Right lobe of liver (tissue), 6 donors: ENCODE measurements at regions not wholly inside any gene's neighbourhood (a gene's known extent, or its start where the extent isn't known, plus 50 kb on each side); places are given as distances from the start of the nearest gene placed in this dataset.
"Not testable (repeated sequence)": the region's sequence is repeated elsewhere in the genome, so short reads cannot be mapped to it uniquely, and the experiment has no call there.

Experiments
- ATAC-seq, 4 donors: fragments of 200-7000 bp; cut with Tn5 transposase; one replicate each; pipeline ENCODE4 v1.9.1; 2020; ENCODE audit warnings: mild to moderate bottlenecking in 4 of 4, moderate library complexity in 4 of 4
- DNase-seq, 3 donors: peaks; one replicate each; pipeline ENCODE4 v3.0.0-alpha.2; 2020
- H3K27ac ChIP-seq, 3 donors: fragments of 200-600 bp; one replicate each; pipeline ENCODE4 v1.8.0; 2022
- H3K27me3 ChIP-seq, 2 donors: fragments of 200-600 bp; one replicate each; pipeline ENCODE4 v1.8.0; 2022
- H3K36me3 ChIP-seq, 4 donors: fragments of 200-600 bp; sonication (generic) in 1 of 4; one replicate each; pipeline versions ENCODE4 v1.5.1 to v1.8.0; 2017 to 2022; ENCODE audit warnings: control low read depth in 1 of 4
- H3K4me1 ChIP-seq, 4 donors: fragments of 200-600 bp; sonication (generic) in 1 of 4; one replicate each; pipeline versions ENCODE4 v1.5.1 to v1.8.0; 2017 to 2022; ENCODE audit warnings: control low read depth in 1 of 4
- H3K4me3 ChIP-seq, 3 donors: fragments of 200-600 bp; one replicate each; pipeline ENCODE4 v1.8.0; 2022
- H3K9me3 ChIP-seq, 4 donors: fragments of 200-600 bp; sonication (generic) in 1 of 4; one replicate each; pipeline versions ENCODE4 v1.5.1 to v1.8.0; 2017 to 2022; ENCODE audit warnings: control low read depth in 1 of 4
- POLR2A ChIP-seq: fragments of 450-650 bp; IDR thresholded peaks from one replicate; pipeline ENCODE4 v1.6.1; 2017; ENCODE audit warnings: antibody characterized with exemption, mild to moderate bottlenecking
- WGBS: methylation state at CpG from one replicate; pipeline ENCODE4 v1.1.6; 2018; ENCODE audit warnings: low coverage, low lambda C conversion rate; ENCODE audit not compliant: insufficient coverage; ENCODE audit errors: missing lambda C conversion rate; 5-methylcytosine and 5-hydroxymethylcytosine counted together
- intact Hi-C, 2 donors: fragments of 100-400 bp; cut with DNase I; formaldehyde crosslinking; loops; one replicate each; pipeline versions ENCODE4 v1.11.2 to v1.14.1; 2022
- TF ChIP-seq, protein P1 (sequence below), 4 donors: fragments of 200-600 bp in 3 of 4; fragments of 450-650 bp in 1 of 4; IDR thresholded peaks; one replicate each; pipeline versions ENCODE4 v1.5.1 to v1.8.0; 2016 to 2022; ENCODE audit warnings: antibody characterized with exemption in 4 of 4, mild to moderate bottlenecking in 2 of 4
- donor health status: DM: no; HTN: yes; CAD: no.
- donor health status: DM: no; HTN: no; CAD: no.
- donor health status: DM: no; HTN: no; CAD: no.
- donor health status: DM: no; HTN: yes; CAD: no.
- donor health status: DM: no; HTN: yes; CAD: no.

DNA sequence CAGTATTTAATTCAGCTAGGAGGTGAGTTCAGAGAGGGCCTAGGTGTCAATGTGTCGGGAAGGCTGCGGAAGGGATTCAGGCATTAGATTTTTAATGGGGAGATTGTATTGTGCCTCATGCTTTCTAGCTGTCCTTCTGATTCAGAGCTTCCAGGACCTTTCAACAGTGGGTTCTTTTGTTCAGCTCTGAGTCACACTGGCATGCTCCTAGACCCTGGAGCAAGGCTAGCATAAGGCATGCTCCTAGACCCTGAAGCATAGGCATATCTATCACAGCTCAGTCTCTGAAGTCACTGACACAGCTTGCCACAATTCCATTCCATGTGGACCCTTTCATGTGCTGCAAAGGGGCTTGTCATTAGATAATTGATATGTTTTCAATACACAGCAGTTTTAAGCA is 396.9 kb downstream of the RAB38 start:
- no peak overlapping the region for H3K27ac ChIP-seq
- 95% methylated on average over 2 of the region's 2 CpGs for WGBS
- no peak for TF ChIP-seq POLR2A
- ATAC-seq = no peak
- H3K4me1 ChIP-seq = no peaks in the 10 kb centered on the region
- H3K36me3 ChIP-seq = no peaks in the 10 kb centered on the region
- H3K27me3 ChIP-seq = no peaks in the 10 kb centered on the region
- no peaks in the 10 kb centered on the region for H3K9me3 ChIP-seq
- intact Hi-C loops = no loop called here
- no peak overlapping the region for H3K4me3 ChIP-seq
- no peak for DNase-seq

GRCh38 chr11:87775036-87775435 is 400.2 kb downstream of the RAB38 start:
- ATAC-seq (no peak), DNase-seq (no peak)
- Histone ChIP-seq H3K4me1 (no peaks in the 10 kb centered on the region), H3K36me3 (no peaks in the 10 kb centered on the region), H3K27me3 (no peaks in the 10 kb centered on the region), H3K27ac (no peak overlapping the region), H3K9me3 (no peaks in the 10 kb centered on the region), H3K4me3 (no peak overlapping the region)
- TF ChIP-seq, protein P1, sequence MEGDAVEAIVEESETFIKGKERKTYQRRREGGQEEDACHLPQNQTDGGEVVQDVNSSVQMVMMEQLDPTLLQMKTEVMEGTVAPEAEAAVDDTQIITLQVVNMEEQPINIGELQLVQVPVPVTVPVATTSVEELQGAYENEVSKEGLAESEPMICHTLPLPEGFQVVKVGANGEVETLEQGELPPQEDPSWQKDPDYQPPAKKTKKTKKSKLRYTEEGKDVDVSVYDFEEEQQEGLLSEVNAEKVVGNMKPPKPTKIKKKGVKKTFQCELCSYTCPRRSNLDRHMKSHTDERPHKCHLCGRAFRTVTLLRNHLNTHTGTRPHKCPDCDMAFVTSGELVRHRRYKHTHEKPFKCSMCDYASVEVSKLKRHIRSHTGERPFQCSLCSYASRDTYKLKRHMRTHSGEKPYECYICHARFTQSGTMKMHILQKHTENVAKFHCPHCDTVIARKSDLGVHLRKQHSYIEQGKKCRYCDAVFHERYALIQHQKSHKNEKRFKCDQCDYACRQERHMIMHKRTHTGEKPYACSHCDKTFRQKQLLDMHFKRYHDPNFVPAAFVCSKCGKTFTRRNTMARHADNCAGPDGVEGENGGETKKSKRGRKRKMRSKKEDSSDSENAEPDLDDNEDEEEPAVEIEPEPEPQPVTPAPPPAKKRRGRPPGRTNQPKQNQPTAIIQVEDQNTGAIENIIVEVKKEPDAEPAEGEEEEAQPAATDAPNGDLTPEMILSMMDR (IDR thresholded peaks at IDR 0.05) = no peak
- no peak for TF ChIP-seq POLR2A
- intact Hi-C loops = no loop called here
- 31% methylated on average over 1 of the region's 1 CpG for whole genome bisulfite sequencing

GRCh38 chr11:87769661-87770060 is 405.6 kb downstream of the RAB38 start:
- whole genome bisulfite sequencing = 57% methylated on average over 3 of the region's 3 CpGs
- DNase-seq = no peak
- Histone ChIP-seq H3K4me1 (no peaks in the 10 kb centered on the region), H3K27ac (no peak overlapping the region), H3K4me3 (no peak overlapping the region), H3K36me3 (no peaks in the 10 kb centered on the region), H3K9me3 (no peaks in the 10 kb centered on the region), H3K27me3 (no peaks in the 10 kb centered on the region)
- no peak for ATAC-seq
- TF ChIP-seq, protein P1 (IDR thresholded peaks at IDR 0.05) = no peak
- TF ChIP-seq POLR2A = no peak
- intact Hi-C loops = no loop called here

- no peak for ATAC-seq
- no peak overlapping the region for H3K4me3 ChIP-seq
- H3K9me3 ChIP-seq = no peaks in the 10 kb centered on the region
- H3K4me1 ChIP-seq = no peaks in the 10 kb centered on the region
- intact Hi-C loops = no loop called here
- 76% methylated on average over 4 of the region's 4 CpGs for WGBS
- TF ChIP-seq POLR2A = no peak
- TF ChIP-seq, protein P1 (IDR thresholded peaks at IDR 0.05) = no peak
- DNase-seq = no peak
- no peaks in the 10 kb centered on the region for H3K27me3 ChIP-seq
- H3K27ac ChIP-seq = no peak overlapping the region
- H3K36me3 ChIP-seq = no peaks in the 10 kb centered on the region
Observed at GRCh38 chr11:87767615-87768014, 407.6 kb downstream of the RAB38 start.

- H3K4me1 ChIP-seq, H3K4me3 ChIP-seq, DNase-seq, intact Hi-C loops, H3K27me3 ChIP-seq, ATAC-seq, H3K27ac ChIP-seq, H3K9me3 ChIP-seq, H3K36me3 ChIP-seq: not testable (repeated sequence)
- WGBS = 70% methylated on average over 6 of the region's 9 CpGs
Observed at GRCh38 chr11:87764075-87764474, 411.2 kb downstream of the RAB38 start.

DNA sequence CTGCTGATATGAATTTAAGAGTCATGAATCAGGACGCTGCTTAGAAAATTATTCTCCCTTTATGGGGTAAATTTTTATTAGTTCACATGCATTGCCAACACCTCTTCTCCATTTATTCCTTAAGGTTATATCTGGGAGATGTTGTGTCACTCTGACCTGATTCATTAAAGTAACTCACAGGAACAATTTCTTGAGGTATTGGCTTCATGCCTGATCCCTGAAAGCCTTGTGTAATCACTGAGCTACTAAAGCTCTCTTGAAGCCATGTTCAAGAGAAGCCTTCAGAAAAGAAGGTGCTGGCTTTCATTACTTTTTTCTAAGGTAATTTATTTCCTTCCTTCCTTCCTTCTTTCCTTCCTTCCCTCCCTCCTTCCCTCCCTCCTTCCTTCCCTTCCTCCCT is 420.6 kb downstream of the RAB38 start:
- DNase-seq = no peak
- 65% methylated on average over 1 of the region's 1 CpG for WGBS
- H3K36me3 ChIP-seq = no peaks in the 10 kb centered on the region
- H3K9me3 ChIP-seq = no peaks in the 10 kb centered on the region
- intact Hi-C loops = no loop called here
- H3K27ac ChIP-seq = no peak overlapping the region
- H3K4me3 ChIP-seq = no peak overlapping the region
- no peak for ATAC-seq
- TF ChIP-seq, protein P1 (IDR thresholded peaks at IDR 0.05) = no peak
- no peak for TF ChIP-seq POLR2A
- H3K27me3 ChIP-seq = no peaks in the 10 kb centered on the region
- H3K4me1 ChIP-seq = no peaks in the 10 kb centered on the region
